ENCODE measurements at regions not wholly inside any gene's neighbourhood (a gene's known extent, or its start where the extent isn't known, plus 50 kb on each side); places are given as distances from the start of the nearest gene placed in this dataset.

GRCh38 chr5:155211764-155212163, 198.2 kb downstream of the KIF4B start:
- DNase-seq, result no peak

GRCh38 chr5:155222393-155222792, 208.8 kb downstream of the KIF4B start:
- DNase-seq, result no peak

GRCh38 chr5:155229135-155229534, 215.6 kb downstream of the KIF4B start:
- no peak for DNase-seq

GRCh38 chr5:155239803-155240202, 226.2 kb downstream of the KIF4B start:
- no peak for DNase-seq

GRCh38 chr5:155250596-155250995, 237.0 kb downstream of the KIF4B start:
- DNase-seq, result peak; percentile 92

GRCh38 chr5:155252025-155252424, 238.5 kb downstream of the KIF4B start:
- DNase-seq, result no peak

- DNase-seq, result no peak
These were observed 239.2 kb downstream of the KIF4B start for GRCh38 chr5:155252717-155253116.

- DNase-seq, result no peak
These were observed 240.8 kb downstream of the KIF4B start for GRCh38 chr5:155254399-155254798.

- no peak for DNase-seq
These were observed 244.6 kb downstream of the KIF4B start for GRCh38 chr5:155258161-155258560.

- no peak for DNase-seq
These were observed 246.1 kb downstream of the KIF4B start for GRCh38 chr5:155259648-155260047.

- DNase-seq, result peak; percentile 81
These were observed 247.2 kb downstream of the KIF4B start for GRCh38 chr5:155260798-155261197.

GRCh38 chr5:155263381-155263780, 249.8 kb downstream of the KIF4B start:
- DNase-seq, result no peak

- no peak for DNase-seq
These were observed 251.3 kb downstream of the KIF4B start for GRCh38 chr5:155264809-155265208.

- DNase-seq, result no peak
These were observed 255.3 kb downstream of the KIF4B start for GRCh38 chr5:155268770-155269425.

- DNase-seq, result peak; percentile 15
These were observed 257.2 kb downstream of the KIF4B start for GRCh38 chr5:155270725-155271124.

GRCh38 chr5:155274484-155274883, 260.9 kb downstream of the KIF4B start:
- DNase-seq, result peak; percentile 55

- DNase-seq, result peak; percentile 11
These were observed 261.7 kb downstream of the KIF4B start for GRCh38 chr5:155275222-155275621.

- no peak for DNase-seq
These were observed 262.7 kb downstream of the KIF4B start for GRCh38 chr5:155276231-155276630.

- DNase-seq, result no peak
These were observed 265.0 kb downstream of the KIF4B start for GRCh38 chr5:155278532-155278931.

- no peak for DNase-seq
These were observed 269.1 kb downstream of the KIF4B start for GRCh38 chr5:155282503-155283107.

- DNase-seq, result no peak
These were observed 272.2 kb downstream of the KIF4B start for GRCh38 chr5:155285706-155286105.

- no peak for DNase-seq
These were observed 277.4 kb downstream of the KIF4B start for GRCh38 chr5:155290937-155291336.

GRCh38 chr5:155293605-155294178, 280.1 kb downstream of the KIF4B start:
- peak; percentile 98 for DNase-seq

GRCh38 chr5:155295111-155295510, 281.6 kb downstream of the KIF4B start:
- no peak for DNase-seq
